Type B pancreatic cell (in vitro differentiated cells): ENCODE measurements at regions not wholly inside any gene's neighbourhood (a gene's known extent, or its start where the extent isn't known, plus 50 kb on each side); places are given as distances from the start of the nearest gene placed in this dataset.

Experiments used
- DNase-seq: peaks from one replicate; pipeline ENCODE4 v3.0.0; 2021; ENCODE audit warnings: mixed read lengths; ENCODE audit not compliant: unreplicated experiment; ENCODE audit errors: extremely low spot score
- H3K27ac Mint-ChIP-seq: 2 replicates; pipeline ENCODE4 v1.8.0; 2021; ENCODE audit warnings: mild to moderate bottlenecking, mixed read lengths
- H3K27me3 Mint-ChIP-seq: 2 replicates; pipeline ENCODE4 v1.8.0; 2021; ENCODE audit warnings: mixed read lengths
- H3K36me3 Mint-ChIP-seq: 2 replicates; pipeline ENCODE4 v1.8.0; 2021; ENCODE audit warnings: mixed read lengths
- H3K4me1 Mint-ChIP-seq: one replicate; pipeline ENCODE4 v1.8.0; 2021; ENCODE audit warnings: mixed read lengths; ENCODE audit not compliant: unreplicated experiment
- H3K4me3 Mint-ChIP-seq: 2 replicates; pipeline ENCODE4 v1.8.0; 2021; ENCODE audit warnings: mild to moderate bottlenecking, mixed read lengths
- H3K9me3 Mint-ChIP-seq: 2 replicates; pipeline ENCODE4 v1.8.0; 2021; ENCODE audit warnings: mixed read lengths
- TF ChIP-seq, protein P1 (sequence below): fragments of 200-600 bp; sonication (generic); conservative IDR thresholded peaks from 2 replicates; pipeline ENCODE4 v1.5.0; 2021; ENCODE audit warnings: antibody characterized with exemption, mild to moderate bottlenecking

DNA sequence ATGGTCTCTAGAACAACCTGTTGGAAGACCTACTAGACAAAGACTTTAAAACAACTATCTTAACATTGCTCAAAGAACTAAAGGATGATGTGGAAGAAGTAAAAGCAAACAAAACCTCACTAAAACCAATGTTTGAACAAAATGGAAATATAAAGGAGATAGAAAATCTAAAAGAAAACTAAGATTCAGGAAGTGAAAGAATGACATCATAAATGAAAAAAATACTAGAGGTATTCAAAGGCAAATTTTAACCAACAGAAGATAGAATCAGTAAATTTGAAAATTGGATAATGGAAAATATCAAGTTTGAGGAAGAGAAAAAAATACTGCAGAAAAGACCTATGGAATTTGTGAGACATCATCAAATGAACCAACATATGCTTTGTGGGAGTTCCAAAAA, 914.1 kb upstream of the GJE1 start:
- Mint-ChIP-seq H3K9me3 (peaks cover 9% of the 10 kb centered on the region), H3K36me3 (no peaks in the 10 kb centered on the region), H3K27me3 (no peaks in the 10 kb centered on the region), H3K4me1 (no peaks in the 10 kb centered on the region), H3K27ac (no peak overlapping the region), H3K4me3 (no peak overlapping the region)
- DNase-seq, result no peak
- TF ChIP-seq, protein P1, sequence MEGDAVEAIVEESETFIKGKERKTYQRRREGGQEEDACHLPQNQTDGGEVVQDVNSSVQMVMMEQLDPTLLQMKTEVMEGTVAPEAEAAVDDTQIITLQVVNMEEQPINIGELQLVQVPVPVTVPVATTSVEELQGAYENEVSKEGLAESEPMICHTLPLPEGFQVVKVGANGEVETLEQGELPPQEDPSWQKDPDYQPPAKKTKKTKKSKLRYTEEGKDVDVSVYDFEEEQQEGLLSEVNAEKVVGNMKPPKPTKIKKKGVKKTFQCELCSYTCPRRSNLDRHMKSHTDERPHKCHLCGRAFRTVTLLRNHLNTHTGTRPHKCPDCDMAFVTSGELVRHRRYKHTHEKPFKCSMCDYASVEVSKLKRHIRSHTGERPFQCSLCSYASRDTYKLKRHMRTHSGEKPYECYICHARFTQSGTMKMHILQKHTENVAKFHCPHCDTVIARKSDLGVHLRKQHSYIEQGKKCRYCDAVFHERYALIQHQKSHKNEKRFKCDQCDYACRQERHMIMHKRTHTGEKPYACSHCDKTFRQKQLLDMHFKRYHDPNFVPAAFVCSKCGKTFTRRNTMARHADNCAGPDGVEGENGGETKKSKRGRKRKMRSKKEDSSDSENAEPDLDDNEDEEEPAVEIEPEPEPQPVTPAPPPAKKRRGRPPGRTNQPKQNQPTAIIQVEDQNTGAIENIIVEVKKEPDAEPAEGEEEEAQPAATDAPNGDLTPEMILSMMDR, result no peak

DNA sequence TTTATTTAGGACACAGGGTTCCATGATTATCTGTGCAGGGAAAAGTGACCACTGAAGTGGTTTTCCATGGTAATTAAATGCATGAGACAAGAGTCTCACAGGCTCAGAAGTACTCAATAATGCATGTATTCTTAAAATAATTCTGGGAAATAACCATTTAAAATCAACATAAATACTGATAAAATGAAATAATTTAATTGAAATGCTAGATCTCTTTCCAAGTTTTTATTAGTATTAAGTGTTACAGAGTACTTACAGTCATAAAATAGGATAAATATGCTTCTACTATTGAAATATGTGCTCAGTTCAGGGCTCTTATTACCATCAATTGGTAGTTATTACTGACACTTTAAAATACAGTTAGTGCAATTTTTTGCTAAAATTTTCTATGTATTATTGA, 916.0 kb upstream of the GJE1 start:
- peaks cover 9% of the 10 kb centered on the region for H3K9me3 Mint-ChIP-seq
- H3K4me1 Mint-ChIP-seq, result no peaks in the 10 kb centered on the region
- TF ChIP-seq, protein P1, result no peak
- no peak overlapping the region for H3K4me3 Mint-ChIP-seq
- no peaks in the 10 kb centered on the region for H3K27me3 Mint-ChIP-seq
- H3K36me3 Mint-ChIP-seq, result no peaks in the 10 kb centered on the region
- H3K27ac Mint-ChIP-seq, result no peak overlapping the region
- no peak for DNase-seq

DNA sequence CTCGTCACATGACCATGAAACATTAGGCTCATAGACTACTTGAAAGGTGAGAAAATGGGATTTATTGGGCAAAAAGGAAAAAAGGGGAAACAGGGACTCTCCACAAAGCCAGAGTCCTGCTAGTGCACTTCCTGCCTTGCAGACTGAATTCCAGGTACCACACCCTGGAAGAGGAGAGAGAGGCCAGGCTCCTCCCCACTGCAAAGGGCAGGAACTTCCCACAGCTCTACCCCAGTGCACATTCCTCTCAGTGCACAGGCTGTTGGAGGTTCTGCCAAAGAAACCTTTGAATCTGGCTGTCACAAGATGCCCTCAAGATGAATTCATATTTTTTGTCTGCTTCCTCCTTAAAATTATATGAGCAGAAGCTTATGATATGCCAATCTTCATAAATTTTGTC, 920.4 kb upstream of the GJE1 start:
- Mint-ChIP-seq H3K36me3 (no peaks in the 10 kb centered on the region), H3K27me3 (no peaks in the 10 kb centered on the region), H3K27ac (no peak overlapping the region), H3K9me3 (no peaks in the 10 kb centered on the region), H3K4me1 (no peaks in the 10 kb centered on the region), H3K4me3 (no peak overlapping the region)
- TF ChIP-seq, protein P1, result no peak
- DNase-seq, result no peak

DNA sequence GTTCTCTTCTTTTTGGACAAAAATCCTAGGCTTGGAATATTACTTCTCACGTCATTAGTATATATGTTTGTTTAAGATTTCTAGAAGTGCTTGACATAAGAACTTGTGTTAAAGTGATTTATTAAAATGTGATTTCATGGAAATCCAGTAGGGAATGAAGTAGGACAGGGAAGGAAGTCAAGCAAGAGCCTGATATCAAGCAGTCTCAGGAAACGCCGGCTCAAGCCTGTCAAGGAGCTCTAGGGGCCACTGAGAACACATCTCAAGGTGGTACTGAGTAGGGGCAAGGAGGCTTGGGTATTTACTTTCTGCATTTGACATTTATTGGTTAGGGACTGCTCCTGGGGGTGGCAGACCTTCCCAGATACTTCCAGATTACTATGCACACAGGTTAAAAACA, 920.9 kb upstream of the GJE1 start:
- no peak for DNase-seq
- Mint-ChIP-seq H3K27ac (no peak overlapping the region), H3K4me3 (no peak overlapping the region), H3K9me3 (no peaks in the 10 kb centered on the region), H3K36me3 (no peaks in the 10 kb centered on the region), H3K4me1 (no peaks in the 10 kb centered on the region), H3K27me3 (no peaks in the 10 kb centered on the region)
- TF ChIP-seq, protein P1, result no peak

DNA sequence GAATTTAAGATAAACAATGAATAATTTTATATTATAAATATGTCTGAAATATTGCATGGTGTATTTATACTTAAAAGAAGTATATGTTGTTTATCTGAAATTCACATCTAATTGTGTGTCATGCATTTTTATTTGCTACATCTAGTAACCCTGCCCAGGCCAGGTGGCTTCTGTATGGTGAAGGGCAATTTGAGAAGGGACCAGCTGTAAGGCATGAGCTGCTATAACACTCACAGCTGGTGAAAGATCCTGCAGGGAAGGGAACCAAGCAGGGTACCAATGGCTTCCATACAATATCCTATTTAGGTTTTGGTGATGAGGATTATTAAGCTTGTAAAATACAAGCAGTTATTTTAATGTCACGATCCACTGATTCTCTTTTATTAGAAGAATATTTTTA, 921.8 kb upstream of the GJE1 start:
- Mint-ChIP-seq H3K36me3 (no peaks in the 10 kb centered on the region), H3K27ac (no peak overlapping the region), H3K27me3 (no peaks in the 10 kb centered on the region), H3K9me3 (no peaks in the 10 kb centered on the region), H3K4me3 (no peak overlapping the region), H3K4me1 (no peaks in the 10 kb centered on the region)
- TF ChIP-seq, protein P1, result no peak
- no peak for DNase-seq

DNA sequence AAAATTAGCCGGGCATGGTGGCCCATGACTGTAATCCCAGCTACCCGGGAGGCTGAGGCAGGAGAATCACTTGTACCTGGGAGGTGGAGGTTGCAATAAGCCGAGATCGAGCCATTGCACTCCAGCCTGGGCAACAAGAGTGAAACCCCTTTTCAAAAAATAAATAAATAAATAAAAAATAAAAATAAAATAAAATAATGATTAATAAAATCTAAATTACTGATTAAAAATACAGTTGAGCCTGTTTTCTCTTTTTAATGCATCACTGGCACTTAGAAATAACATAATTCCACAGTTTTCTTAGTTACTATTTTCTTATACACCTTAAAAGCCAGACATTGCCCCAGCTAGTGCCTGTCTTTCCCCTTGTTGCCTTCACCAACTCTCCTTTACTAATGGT, 922.8 kb upstream of the GJE1 start:
- no peaks in the 10 kb centered on the region for H3K36me3 Mint-ChIP-seq
- H3K9me3 Mint-ChIP-seq, result peaks cover 3% of the 10 kb centered on the region
- DNase-seq, result no peak
- TF ChIP-seq, protein P1, result no peak
- H3K4me3 Mint-ChIP-seq, result no peak overlapping the region
- no peaks in the 10 kb centered on the region for H3K27me3 Mint-ChIP-seq
- no peaks in the 10 kb centered on the region for H3K4me1 Mint-ChIP-seq
- H3K27ac Mint-ChIP-seq, result no peak overlapping the region
